GM21717 (cell line): ENCODE measurements at regions not wholly inside any gene's neighbourhood (a gene's known extent, or its start where the extent isn't known, plus 50 kb on each side); places are given as distances from the start of the nearest gene placed in this dataset.

Experiments
- ATAC-seq: cut with Tn5 transposase; IDR thresholded peaks from one replicate; pipeline ENCODE4 v1.9.1; 2021; ENCODE audit warnings: mild to moderate bottlenecking, moderate library complexity; ENCODE audit not compliant: unreplicated experiment

GRCh38 chr20:43248341-43248740, 58.6 kb upstream of the PTPRT start:
- no peak for ATAC-seq

- no peak for ATAC-seq
Measured at GRCh38 chr20:43247361-43247760, 57.7 kb upstream of the PTPRT start.

GRCh38 chr20:43244647-43245046, 54.9 kb upstream of the PTPRT start:
- ATAC-seq = no peak

GRCh38 chr20:43243672-43244269, 54.1 kb upstream of the PTPRT start:
- no peak for ATAC-seq

- ATAC-seq = no peak
Measured at GRCh38 chr20:43241057-43241702, 51.5 kb upstream of the PTPRT start.
